GM18867 (cell line): ENCODE measurements at regions not wholly inside any gene's neighbourhood (a gene's known extent, or its start where the extent isn't known, plus 50 kb on each side); places are given as distances from the start of the nearest gene placed in this dataset.
"Not testable (repeated sequence)": the region's sequence is repeated elsewhere in the genome, so short reads cannot be mapped to it uniquely, and the experiment has no call there.

Experiments used
- ATAC-seq: cut with Tn5 transposase; IDR thresholded peaks from one replicate; pipeline ENCODE4 v1.9.1; 2021; ENCODE audit warnings: mild to moderate bottlenecking, moderate library complexity; ENCODE audit not compliant: unreplicated experiment

DNA sequence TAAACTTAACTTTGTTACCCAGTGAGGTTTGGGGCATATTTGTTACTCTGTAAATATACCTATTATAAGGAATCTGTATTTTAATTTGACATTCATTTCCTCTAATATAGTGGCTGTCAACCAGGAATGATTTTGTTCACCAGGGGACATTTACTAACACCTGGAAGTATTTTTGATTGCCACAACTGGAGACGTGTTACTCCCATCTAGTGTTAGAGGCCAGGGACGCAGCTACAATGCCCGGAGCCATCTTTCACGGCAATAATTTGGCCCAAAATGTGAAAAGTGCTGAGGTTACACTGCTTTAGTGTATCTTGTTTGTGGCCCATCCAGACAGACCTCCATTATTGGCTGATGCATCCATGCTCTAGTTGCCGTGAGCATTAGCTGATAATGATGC, 881.3 kb upstream of the ATXN7L3B start:
- no peak for ATAC-seq

DNA sequence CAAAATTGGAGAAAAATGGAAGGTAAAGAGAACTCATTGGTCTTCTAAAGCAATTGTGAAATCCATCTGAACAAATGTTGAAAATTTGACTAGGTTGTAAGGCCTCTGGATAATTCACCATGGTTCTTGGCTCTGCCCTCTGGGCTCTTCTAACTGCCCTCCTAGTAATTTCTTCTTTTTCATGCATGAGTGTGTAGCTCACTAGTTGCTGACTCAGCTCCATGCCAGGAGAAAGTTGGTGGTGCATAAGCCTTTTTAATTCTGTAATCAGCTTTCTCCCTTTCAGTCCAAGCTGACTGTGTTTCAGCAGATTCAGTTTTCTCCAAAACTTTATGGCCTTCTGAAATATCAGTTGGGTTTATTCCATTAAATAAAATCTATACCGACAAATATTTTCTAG, 877.8 kb upstream of the ATXN7L3B start:
- no peak for ATAC-seq

DNA sequence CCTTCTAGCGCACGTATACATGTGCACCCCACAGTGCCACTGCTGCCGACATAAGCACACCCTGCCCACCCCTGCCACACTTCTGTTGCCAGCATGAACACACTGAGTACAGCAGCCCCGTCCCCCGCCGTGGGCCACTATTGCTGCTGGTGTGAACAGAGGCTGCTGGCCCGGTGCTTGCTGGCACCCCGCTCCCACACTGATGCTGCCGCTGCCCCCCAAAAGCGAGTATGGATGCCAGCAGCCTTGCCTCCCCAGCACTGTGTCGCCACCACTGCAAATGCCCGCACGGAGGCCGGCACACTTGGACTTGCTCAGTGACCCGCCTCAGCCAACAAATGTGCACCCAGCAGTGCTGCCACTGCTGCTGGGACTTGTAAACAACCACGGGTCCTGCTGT, 872.4 kb upstream of the ATXN7L3B start:
- no peak for ATAC-seq

DNA sequence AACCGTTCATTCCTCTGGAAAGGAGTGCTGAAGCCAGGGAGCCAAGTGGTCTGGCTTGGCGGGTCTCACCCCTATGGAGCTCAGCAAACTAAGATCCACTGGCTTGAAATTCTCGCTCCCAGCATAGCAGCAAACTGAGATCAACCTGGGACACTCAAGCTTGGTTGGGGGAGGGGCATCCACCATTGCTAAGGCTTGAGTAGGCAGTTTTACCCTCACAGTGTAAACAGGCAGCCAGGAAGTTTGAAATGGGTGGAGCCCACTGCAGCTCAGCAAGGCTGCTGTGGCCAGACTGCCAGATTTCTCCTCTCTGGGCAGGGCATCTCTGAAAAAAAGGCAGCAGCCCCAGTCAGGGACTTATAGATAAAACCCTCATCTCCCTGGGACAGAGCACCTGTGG, 866.1 kb upstream of the ATXN7L3B start:
- ATAC-seq = not testable (repeated sequence)

DNA sequence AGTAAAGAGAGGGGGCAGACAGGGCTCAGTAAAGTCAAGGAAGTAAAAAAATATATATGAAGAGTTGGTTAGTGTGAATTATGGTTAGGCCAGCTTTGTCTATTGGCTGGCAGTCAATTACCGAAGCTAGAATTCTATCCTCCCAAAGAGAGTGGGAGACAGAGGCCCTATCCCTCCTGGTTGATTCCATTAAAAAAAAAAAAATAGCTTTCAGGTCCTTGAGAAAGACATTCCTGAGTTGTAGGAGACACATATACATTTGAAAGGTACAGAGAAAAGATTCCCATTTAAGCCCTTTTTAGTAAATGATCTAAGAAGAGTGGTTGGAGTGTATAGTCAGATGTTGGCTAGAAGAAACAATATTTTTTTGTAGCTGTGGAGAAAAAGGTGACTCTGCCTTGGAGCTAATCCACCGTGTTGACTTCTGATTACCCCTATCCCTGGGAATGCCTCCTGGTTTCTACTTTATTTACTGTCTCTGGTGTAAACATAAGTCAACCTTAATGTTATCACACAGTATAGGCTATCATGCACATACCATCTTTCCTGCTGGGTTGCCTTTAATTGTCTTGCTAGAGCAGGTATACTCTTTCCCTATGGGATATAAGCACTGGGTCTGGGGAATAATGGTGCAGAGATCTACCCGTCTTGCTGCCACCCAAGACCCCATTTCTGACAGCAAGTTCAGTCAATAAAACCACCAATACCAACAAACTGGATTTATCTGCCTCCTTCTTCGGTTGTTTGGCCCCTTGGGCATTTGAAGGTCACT, 859.9 kb upstream of the ATXN7L3B start:
- ATAC-seq = no peak

DNA sequence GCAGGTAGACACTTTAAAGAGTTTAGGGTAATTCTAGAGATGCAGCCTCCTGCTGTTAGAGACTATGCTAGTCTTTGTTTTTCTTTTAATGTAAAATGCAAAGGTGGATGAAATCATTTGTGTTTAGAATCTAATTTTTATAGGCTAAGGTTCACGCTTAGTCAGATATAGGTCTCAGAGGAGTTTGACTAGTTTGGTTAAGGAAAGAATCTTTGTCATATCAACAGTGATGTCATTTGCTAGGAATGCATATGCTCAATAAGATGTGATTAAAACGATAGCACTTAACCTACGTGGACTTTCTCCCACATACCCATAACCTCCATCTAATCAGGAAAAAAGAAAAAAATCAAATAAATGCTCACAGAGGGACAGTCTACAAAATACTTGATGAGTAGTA, 859.3 kb upstream of the ATXN7L3B start:
- ATAC-seq = no peak

DNA sequence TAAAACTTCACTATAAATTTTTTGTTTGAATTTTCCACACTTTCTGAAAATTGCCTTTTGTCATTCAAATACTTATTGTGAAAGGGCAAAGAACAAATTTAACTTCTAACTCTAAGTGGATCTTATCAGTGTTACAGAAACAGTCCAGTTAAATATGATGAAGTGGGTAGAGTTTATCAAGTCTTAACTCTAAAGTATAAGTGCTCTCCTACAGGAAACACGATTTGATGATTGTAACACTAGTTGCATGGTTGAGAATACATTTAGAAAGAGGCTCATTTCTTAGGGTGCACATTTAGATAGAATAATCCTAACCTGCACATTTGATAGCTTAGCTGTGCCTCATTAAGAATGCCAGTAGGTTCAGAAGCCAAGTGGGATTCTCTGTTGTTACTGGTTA, 838.3 kb upstream of the ATXN7L3B start:
- ATAC-seq = no peak

DNA sequence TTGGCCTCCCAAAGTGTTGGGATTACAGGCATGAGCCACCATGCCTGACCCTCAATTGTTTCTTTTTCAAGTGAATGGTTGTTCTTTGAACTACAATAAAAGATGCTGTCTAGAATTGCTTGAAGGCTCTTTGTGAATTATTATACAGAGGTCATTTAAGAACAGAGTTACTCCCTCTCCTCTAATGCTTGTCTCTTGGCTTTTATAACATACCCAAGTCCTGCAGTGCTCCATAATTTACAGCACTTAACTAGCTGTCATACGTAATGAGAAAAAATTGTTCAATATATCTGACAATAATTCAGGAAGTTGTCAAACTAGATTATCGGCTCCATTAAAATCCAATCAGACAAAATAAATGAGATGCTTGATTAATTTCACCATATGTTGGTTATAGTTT, 823.0 kb upstream of the ATXN7L3B start:
- no peak for ATAC-seq

DNA sequence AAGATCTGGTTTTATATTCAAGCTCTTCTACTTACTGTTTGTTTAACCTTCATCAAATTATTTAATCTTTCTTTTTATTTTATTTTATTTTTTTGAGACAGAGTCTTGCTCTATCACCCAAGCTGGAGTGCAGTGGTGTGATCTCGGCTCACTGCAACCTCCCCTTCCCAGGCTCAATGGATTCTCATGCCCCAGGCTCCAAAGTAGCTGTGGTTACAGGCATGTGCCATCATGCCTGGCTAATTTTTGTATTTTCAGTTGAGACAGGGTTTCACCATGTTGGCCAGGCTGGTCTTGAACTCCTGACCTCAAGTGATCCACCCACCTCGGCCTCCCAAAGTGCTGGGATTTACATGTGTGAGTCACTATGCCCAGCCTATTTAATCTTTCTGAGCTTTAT, 821.5 kb upstream of the ATXN7L3B start:
- ATAC-seq = not testable (repeated sequence)

DNA sequence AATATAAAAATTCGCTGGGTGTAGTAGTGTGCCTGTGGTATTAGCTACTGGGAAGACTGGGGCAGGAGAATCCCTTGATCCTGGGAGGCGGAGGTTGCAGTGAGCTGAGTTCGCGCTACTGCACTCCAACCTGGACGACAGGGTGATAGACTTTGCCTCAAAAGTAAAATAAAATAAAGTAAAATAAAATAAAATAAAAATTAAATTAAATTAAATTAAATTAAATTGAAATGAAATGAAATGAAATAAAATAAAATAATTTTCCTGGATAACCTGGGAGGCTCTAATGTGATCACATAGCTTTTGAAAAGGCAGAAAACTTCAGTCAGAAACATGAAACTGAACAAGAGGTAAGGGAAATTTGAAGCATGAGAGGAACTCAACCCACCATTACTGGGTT, 818.4 kb upstream of the ATXN7L3B start:
- no peak for ATAC-seq

DNA sequence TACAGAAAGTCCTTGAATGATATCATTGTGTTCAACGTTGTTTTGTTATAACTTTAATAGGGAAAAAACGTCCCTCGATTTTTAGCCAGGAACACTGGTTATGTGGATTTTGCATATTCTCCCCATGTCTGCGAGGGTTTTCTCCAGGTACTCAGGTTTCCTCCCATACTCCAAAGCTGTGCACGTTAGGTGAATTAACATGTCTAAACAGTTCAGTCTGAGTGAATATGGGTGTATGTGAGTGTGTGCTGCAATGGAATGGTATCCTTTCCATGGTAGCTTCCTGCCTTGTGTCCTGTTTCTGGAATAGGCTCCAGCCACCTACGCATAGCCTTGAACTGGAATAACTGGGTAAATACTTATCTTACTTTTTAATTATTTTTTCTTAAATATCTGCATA, 810.8 kb upstream of the ATXN7L3B start:
- ATAC-seq = no peak

DNA sequence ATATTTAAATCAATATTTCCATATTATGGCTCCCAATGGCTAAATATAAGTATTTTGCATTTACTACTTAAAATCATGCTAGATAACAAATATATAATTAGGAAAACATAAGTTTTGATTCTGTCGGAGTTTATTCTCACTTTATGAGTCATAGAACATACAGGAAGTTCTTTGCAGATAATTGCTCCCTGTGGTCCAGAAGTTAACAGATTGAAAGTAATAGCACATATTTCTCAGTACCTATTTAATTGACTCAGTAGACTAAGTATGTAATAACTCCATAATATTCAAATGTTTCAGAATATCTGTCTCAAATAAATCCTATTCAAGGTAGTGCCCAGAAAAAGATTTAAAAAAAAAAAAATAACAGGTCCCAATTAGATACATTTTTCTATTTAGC, 806.0 kb upstream of the ATXN7L3B start:
- no peak for ATAC-seq

DNA sequence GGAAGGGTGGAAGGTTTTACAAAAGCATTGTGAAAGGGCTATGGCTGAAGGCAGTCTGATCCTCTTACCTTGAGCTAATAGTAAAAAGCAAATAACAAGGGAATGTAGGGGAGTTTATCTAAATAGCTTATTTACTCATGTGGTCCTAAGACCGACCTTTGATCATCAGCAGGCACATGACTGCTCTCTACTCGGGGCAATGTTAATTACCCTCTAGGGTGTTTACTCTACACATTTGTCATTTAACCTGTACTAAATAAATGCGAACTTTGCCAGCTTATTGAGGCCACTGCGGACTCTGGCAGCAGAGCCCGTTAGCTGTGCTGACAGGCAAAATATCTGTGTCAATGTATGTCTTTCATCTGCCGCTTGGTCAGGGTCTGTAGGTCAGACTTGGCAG, 768.3 kb upstream of the ATXN7L3B start:
- ATAC-seq = no peak

DNA sequence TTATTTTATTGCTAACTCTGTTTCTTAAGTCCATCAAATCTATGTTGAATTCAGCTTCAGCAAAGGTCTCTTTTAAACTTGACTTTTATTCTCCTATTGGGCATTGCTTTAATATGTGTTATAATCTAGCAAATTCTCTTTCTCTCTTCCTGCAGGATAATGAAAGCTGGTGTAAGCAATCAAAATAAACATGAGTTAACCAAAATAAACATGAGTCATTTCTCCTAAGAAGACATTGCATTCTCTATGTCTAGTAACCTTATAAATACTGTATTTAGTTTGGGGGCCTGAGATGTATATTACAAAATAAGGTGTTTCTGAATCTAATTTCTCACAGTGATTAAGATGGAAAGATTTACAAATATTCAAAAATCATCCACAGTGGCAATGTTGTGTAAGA, 739.1 kb upstream of the ATXN7L3B start:
- no peak for ATAC-seq

DNA sequence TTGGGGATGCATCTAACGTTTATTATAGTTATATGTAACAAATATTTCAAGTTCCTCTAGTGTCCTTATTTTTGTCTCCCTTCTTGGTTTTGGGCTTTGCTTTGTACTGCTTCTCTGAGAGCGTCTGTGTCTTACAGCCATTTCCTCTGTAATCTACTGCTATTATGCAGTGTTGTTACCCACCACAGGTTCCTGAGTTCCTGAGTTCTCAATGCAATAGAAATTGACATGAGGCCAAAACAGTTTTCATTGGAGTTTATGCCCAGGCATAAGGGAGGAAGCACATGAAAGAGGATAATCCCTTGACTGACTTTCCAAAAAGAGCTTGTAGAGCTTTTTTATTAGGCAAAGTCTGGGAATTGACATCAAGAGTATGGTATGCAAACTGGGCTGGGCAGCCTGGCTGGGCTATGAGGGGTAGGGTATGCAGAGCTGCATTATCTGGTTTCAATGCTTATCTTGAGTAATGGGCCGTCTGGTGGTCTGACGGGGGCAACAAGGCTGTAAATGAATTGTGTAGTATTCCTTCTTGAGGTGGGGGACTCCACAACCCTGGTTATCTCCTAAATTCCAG, 722.5 kb upstream of the ATXN7L3B start:
- ATAC-seq = no peak

DNA sequence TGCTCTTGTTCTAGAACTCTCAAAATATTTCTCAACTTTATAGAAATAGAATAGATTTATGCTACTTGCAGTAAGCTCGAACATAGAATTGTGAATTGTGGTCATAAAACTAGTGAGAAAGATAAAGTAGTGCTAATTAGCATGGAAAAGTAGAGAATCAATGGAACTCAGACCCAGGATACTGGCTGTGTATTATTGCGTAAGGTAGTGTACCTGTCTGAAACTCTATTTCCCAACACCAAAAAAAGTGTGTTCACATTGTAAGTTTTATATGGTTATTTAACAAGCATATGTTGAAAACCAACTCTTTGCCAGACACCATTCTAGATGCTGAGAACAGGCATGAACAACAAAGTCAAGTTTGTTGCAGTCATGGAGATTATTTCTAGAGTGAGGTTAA, 720.5 kb upstream of the ATXN7L3B start:
- ATAC-seq = no peak

DNA sequence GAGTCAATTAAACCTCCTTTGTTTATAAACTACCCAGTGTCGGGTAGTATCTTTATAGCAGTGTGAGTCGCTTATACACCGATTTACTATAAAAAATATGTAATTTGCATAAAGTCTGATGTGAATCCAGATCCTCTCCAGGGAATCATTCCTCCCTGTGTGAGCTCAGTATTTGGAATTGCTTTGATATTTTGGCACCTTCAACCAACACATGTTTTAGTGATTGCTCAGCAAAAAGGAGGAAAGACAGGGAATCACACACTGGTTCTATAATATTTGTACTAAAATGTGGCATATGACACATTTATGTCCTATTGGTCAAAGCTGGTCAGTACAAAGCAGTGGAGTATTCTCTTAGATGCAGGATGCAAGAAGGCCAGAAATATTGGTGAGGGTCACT, 703.9 kb upstream of the ATXN7L3B start:
- no peak for ATAC-seq

DNA sequence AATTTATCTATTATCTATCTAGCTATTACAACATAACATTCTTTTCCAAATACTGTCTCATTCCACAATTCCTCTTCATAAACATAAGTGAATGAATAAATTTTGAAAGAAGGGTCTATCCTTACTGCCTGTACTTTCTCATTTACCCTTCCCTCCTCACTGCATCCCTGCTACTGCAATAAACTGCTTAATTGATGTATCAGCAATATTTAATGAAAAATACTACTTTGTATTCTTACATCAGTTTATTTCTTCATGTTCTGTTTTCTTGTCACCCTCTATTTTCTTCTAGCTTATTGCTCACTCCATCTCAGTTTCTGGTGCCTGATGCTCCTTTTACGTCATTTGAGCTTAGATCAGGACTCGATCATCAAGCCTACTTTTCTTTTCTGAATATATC, 695.7 kb upstream of the ATXN7L3B start:
- no peak for ATAC-seq

DNA sequence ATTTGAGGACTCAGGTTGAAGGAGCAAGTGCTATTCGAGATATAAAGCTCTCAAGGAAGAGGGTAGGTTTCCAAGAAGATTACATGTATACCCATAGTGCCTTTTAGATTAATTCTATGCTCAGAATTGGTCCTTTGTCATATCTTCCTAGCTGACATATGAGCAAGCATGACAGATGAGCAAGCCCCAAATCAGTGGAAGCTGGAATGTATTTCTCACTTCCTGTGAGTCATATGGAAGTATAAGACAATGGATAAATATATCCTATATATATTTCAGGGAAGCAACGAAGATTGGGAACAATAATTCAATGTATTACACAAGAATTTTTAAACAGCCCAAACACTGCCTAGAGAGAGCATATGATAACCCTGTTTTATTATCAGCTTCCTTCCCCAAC, 674.1 kb upstream of the ATXN7L3B start:
- no peak for ATAC-seq

DNA sequence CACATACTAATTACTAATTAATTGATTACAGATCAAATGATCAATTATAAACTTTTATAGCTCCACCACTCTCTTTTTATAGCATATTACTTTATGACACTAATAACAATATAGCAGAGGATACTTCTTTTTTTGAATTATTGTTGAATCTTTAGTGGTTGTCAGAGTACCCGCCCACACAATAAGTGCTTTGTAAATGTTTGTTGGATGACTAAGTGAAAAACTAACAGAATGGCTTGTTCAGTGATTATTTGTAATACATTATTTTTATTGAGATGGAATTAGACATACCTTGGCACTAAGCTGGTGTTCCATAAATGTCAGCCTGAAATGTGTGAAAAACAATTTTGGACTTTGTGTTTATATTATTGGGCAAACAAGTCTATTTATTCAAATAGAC, 670.5 kb upstream of the ATXN7L3B start:
- ATAC-seq = no peak

DNA sequence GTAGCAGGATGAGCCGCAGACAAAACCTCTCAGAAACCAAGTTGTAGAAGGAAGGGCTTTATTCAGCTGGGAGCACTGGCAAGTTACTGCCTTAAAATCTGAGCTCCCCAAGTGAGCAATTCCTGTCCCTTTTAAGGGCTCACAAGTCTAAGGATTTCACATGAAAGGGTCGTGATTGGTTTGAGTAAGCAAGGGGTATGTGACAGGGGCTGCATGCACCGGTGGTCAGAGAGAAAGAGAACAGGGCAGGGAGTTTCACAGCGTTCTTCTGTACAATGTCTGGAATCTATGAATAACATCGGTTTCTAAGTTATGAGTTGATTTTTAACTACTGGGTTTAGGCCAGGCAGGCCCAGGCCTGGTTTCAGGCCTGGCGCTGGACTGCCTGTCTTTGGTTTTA, 660.3 kb upstream of the ATXN7L3B start:
- ATAC-seq = not testable (repeated sequence)

DNA sequence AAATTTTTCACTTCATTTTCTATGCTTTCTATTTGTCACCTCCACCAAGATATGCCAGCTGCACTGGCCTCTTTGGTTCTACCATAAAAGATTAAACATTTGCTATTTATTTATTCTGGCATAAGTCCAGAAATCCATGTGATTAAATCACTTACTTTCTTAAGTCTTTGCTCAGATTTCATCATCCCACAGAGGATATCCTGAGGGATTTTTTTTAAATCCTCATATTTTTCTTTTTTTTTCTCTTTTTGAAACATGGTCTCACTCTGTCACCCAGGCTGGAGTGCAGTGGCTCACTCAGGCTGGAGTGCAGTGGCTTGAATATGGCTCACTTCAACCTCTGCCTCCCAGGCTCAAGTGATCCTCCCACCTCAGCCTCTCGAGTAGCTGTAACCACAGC, 645.4 kb upstream of the ATXN7L3B start:
- ATAC-seq = no peak

DNA sequence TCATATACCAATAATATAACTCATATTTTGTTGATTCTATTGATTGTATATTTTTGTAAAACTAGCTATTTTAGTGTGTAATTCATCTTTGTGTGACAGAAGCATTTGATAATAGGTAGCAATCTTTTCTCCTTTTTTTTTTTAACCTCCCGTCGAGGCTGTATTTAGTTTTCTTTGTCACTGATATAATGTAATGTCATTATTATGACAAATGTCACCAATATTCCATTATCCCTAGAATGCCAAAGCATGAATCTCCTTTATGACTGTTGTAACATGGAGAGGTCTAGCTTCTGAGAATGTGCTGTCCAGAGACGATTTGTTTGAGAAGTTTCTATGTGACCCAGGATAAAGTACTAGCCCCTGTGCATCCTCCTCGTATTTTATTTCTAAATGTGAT, 639.0 kb upstream of the ATXN7L3B start:
- no peak for ATAC-seq
